IPS-18a (cell line): ENCODE measurements at regions not wholly inside any gene's neighbourhood (a gene's known extent, or its start where the extent isn't known, plus 50 kb on each side); places are given as distances from the start of the nearest gene placed in this dataset.

Experiments
- H3K27ac ChIP-seq: one replicate; pipeline ENCODE4 v1.5.1; 2013; ENCODE audit warnings: low read length
- H3K27me3 ChIP-seq: one replicate; pipeline ENCODE4 v1.6.1; 2013; ENCODE audit warnings: mild to moderate bottlenecking, low read length; ENCODE audit not compliant: control insufficient read depth, insufficient read depth
- H3K36me3 ChIP-seq: one replicate; pipeline ENCODE4 v1.6.1; 2013; ENCODE audit warnings: low read depth, low read length; ENCODE audit not compliant: control insufficient read depth
- H3K4me1 ChIP-seq: one replicate; pipeline ENCODE4 v1.6.1; 2013; ENCODE audit warnings: low read depth, low read length; ENCODE audit not compliant: control insufficient read depth
- H3K4me3 ChIP-seq: one replicate; pipeline ENCODE4 v1.5.1; 2013; ENCODE audit warnings: low read length
- H3K9ac ChIP-seq: one replicate; pipeline ENCODE4 v1.6.1; 2013; ENCODE audit warnings: mild to moderate bottlenecking, low read length, moderate library complexity
- H3K9me3 ChIP-seq: one replicate; pipeline ENCODE4 v1.6.1; 2013; ENCODE audit warnings: low read depth, low read length; ENCODE audit not compliant: control insufficient read depth

DNA sequence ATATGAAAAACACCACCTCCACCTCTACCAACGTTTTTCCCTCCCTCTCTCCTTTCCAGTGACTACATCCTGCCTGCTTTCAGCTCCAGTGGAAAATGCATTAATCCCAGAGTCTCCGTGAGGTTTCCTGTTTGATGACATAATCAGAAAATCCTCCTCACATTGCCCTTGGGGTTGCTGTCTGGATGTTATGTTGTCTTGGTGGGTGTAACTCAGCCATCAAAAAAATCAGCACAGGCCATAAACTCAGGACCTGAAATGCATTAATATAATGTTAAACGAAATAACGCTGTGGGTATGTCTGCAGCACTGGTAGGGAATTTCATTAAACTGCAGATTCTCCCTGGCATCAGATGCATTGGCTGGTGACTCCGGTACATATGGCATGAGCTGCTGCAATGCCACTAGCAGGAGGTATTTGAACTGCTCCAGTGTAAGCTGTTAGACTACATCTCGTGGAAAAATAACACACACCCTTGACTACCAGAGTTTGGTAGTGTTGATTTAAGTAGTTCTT is 297.8 kb downstream of the PRL start:
- Histone ChIP-seq H3K4me3 (no peak overlapping the region), H3K4me1 (peaks cover 2% of the 10 kb centered on the region), H3K9ac (no peak overlapping the region), H3K9me3 (no peaks in the 10 kb centered on the region), H3K27me3 (no peaks in the 10 kb centered on the region), H3K27ac (no peak overlapping the region), H3K36me3 (no peaks in the 10 kb centered on the region)

- Histone ChIP-seq H3K4me3 (no peak overlapping the region), H3K9me3 (no peaks in the 10 kb centered on the region), H3K36me3 (no peaks in the 10 kb centered on the region), H3K27me3 (no peaks in the 10 kb centered on the region), H3K4me1 (peaks cover 2% of the 10 kb centered on the region), H3K9ac (no peak overlapping the region), H3K27ac (no peak overlapping the region)
These were observed 297.1 kb downstream of the PRL start for GRCh38 chr6:21999741-22000140.

DNA sequence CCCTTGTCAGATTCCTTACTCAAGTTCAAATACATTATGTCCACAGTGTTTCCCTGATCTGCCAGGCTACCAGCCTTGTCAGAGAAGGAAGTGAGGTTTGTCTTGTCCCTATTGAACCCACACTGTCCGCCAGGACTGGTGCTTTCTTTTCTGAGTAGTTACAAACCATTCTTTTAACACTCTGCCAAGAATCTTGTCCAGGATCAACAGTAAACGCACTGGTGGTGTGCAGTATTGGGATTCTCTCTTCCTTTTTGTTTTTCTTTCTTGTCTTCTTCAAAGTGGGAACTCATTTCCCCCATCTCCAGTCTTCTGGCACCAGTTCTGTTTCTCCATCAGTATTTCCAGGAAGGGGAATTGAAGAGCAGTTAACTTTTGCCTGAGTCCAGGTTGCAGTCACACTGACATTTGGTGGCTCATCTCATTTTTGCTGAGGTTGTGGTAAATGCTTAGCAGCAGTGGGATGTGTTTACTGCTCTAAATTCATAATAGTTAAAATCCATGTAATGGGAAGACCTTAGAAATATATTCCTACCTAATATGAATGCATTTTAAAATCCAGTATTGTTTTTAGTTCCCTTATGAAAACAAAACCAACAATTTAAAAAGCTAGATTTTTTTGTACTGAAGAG is 295.3 kb downstream of the PRL start:
- H3K27ac ChIP-seq = no peak overlapping the region

DNA sequence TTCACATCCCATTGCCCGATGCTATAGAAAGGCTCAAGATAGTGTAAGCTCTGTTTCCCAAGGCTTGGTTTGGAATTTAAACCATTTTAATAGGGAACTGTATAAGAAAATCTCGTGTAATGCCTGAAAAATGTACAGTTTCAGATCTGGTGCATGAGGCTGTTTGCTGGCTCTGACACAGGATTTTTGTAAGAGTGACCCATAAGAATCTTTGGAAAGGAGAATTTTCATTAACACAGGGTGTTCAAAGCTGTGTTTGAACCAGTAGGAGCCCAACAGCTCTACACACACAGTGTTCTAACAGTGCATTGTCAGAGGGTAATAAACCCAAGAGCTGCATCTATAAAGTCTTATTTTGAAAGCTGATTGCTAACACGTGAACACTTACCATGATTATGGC is 293.5 kb downstream of the PRL start:
- no peaks in the 10 kb centered on the region for H3K9me3 ChIP-seq
- H3K27me3 ChIP-seq = no peaks in the 10 kb centered on the region
- H3K4me3 ChIP-seq = no peak overlapping the region
- H3K36me3 ChIP-seq = no peaks in the 10 kb centered on the region
- H3K9ac ChIP-seq = no peak overlapping the region
- peaks cover 2% of the 10 kb centered on the region for H3K4me1 ChIP-seq
- no peak overlapping the region for H3K27ac ChIP-seq

More for the DNA sequence above, 295.3 kb downstream of the PRL start:
- peaks cover 2% of the 10 kb centered on the region for H3K4me1 ChIP-seq
- no peaks in the 10 kb centered on the region for H3K27me3 ChIP-seq
- H3K36me3 ChIP-seq = no peaks in the 10 kb centered on the region
- H3K9me3 ChIP-seq = no peaks in the 10 kb centered on the region
- H3K9ac ChIP-seq = no peak overlapping the region
- no peak overlapping the region for H3K4me3 ChIP-seq

DNA sequence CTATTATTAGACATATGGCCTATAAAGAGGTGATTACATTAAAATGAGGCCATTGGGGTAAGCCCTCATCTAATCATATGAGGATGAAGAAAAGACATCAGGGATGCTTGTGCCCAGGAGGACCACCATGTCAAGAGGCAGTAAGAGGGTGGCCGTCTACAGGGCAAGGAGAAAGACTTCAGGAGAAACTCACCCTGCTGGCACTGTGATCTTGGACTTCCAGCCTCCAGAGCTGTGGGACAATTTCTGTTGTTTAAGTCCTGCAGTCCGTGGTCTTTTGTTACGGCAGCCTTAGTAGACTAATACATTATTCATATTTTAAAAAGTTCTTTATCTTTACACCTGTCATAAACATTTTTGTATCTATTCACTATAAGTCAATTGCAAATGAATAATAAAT is 290.0 kb downstream of the PRL start:
- Histone ChIP-seq H3K4me1 (peaks cover 5% of the 10 kb centered on the region), H3K4me3 (no peak overlapping the region), H3K27me3 (no peaks in the 10 kb centered on the region), H3K9ac (no peak overlapping the region), H3K27ac (no peak overlapping the region), H3K36me3 (no peaks in the 10 kb centered on the region), H3K9me3 (no peaks in the 10 kb centered on the region)

GRCh38 chr6:22007469-22007868 is 289.4 kb downstream of the PRL start:
- Histone ChIP-seq H3K27ac (no peak overlapping the region), H3K9ac (no peak overlapping the region), H3K36me3 (no peaks in the 10 kb centered on the region), H3K27me3 (no peaks in the 10 kb centered on the region), H3K4me1 (peaks cover 5% of the 10 kb centered on the region), H3K4me3 (no peak overlapping the region), H3K9me3 (no peaks in the 10 kb centered on the region)

DNA sequence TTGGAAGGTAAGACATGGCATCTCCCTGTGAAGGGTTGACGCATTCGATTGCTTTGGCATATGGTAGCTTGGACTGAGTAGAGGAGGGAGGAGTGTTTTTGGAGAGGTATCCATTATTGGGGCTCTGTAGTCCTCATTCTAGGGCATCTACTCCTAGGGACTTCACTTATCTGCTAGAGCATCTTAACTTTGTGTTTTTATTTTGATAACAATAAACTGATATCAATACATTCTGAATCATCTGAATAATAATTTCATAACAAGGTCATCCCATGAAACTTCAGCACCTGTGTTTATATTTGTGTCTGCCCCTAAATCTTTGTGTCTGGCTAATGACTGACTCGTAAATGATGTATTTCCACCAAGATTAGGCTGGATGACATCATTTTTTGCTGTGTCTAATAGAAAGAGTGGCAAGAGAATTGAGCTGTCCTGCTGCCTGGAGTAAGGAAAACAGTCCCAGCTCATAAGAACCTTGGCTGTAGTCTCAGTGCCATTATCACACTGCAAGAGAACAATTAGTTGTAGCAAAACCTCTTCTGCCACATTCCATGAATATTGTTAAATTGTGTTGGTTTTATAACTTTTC is 288.5 kb downstream of the PRL start:
- Histone ChIP-seq H3K36me3 (no peaks in the 10 kb centered on the region), H3K27me3 (no peaks in the 10 kb centered on the region), H3K9ac (no peak overlapping the region), H3K9me3 (no peaks in the 10 kb centered on the region), H3K27ac (no peak overlapping the region), H3K4me3 (no peak overlapping the region), H3K4me1 (peaks cover 2% of the 10 kb centered on the region)

- Histone ChIP-seq H3K9ac (no peak overlapping the region), H3K4me3 (no peak overlapping the region), H3K9me3 (no peaks in the 10 kb centered on the region), H3K27me3 (no peaks in the 10 kb centered on the region), H3K4me1 (peaks cover 2% of the 10 kb centered on the region), H3K27ac (no peak overlapping the region), H3K36me3 (no peaks in the 10 kb centered on the region)
These were observed 286.7 kb downstream of the PRL start for GRCh38 chr6:22010102-22010501.

- Histone ChIP-seq H3K36me3 (no peaks in the 10 kb centered on the region), H3K4me1 (peaks cover 3% of the 10 kb centered on the region), H3K27ac (no peak overlapping the region), H3K9ac (no peak overlapping the region), H3K4me3 (no peak overlapping the region), H3K27me3 (no peaks in the 10 kb centered on the region), H3K9me3 (no peaks in the 10 kb centered on the region)
These were observed 281.6 kb downstream of the PRL start for GRCh38 chr6:22015216-22015615.

DNA sequence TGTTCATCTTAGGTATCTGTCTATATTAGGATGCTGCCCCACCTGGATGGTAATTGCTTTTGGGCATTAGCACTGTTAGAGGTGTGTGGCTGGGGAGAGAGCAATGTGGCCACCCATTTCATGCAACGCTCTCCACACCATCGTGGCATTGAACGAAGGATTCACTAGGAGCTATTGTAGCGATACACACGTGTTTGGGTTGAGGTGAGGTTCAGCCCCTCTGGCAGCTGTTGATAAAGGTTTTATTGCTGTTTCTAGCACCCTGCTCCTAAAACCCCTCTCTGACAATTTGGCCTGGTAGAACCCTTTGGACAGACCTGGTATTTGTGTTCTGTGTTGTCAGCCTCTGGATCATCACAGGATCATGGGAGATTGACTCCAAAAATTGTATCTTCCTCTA is 280.9 kb downstream of the PRL start:
- H3K4me3 ChIP-seq = no peak overlapping the region
- no peak overlapping the region for H3K9ac ChIP-seq
- H3K36me3 ChIP-seq = peaks cover 5% of the 10 kb centered on the region
- peaks cover 3% of the 10 kb centered on the region for H3K4me1 ChIP-seq
- no peaks in the 10 kb centered on the region for H3K27me3 ChIP-seq
- H3K9me3 ChIP-seq = no peaks in the 10 kb centered on the region
- H3K27ac ChIP-seq = no peak overlapping the region

- no peaks in the 10 kb centered on the region for H3K9me3 ChIP-seq
- peaks cover 3% of the 10 kb centered on the region for H3K4me1 ChIP-seq
- no peaks in the 10 kb centered on the region for H3K27me3 ChIP-seq
- no peak overlapping the region for H3K4me3 ChIP-seq
- peaks cover 11% of the 10 kb centered on the region for H3K36me3 ChIP-seq
- no peak overlapping the region for H3K27ac ChIP-seq
- no peak overlapping the region for H3K9ac ChIP-seq
These were observed 279.6 kb downstream of the PRL start for GRCh38 chr6:22017272-22017671.

DNA sequence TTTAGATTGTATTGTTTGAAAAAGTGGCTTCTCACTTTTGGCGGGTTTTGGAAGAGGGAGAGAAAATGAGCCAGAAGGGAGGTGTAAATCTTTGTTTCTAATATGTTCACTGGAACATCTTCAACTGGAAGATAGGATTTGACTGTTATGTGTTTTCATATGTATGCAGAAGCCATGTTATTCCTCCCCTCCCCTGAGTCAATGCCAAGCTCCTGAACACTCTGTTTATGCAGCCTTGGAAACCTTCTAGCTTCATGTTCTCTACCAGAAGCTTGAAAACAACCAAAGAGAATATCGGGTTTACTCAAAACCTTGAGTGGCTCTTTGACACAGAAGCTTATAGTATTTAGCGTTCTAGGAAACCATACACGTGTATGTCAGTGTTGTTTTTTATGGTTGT is 279.1 kb downstream of the PRL start:
- no peak overlapping the region for H3K9ac ChIP-seq
- no peak overlapping the region for H3K4me3 ChIP-seq
- peaks cover 3% of the 10 kb centered on the region for H3K4me1 ChIP-seq
- H3K27ac ChIP-seq = no peak overlapping the region
- no peaks in the 10 kb centered on the region for H3K27me3 ChIP-seq
- peaks cover 12% of the 10 kb centered on the region for H3K36me3 ChIP-seq
- no peaks in the 10 kb centered on the region for H3K9me3 ChIP-seq
